ENCODE measurements at regions not wholly inside any gene's neighbourhood (a gene's known extent, or its start where the extent isn't known, plus 50 kb on each side); places are given as distances from the start of the nearest gene placed in this dataset.

DNA sequence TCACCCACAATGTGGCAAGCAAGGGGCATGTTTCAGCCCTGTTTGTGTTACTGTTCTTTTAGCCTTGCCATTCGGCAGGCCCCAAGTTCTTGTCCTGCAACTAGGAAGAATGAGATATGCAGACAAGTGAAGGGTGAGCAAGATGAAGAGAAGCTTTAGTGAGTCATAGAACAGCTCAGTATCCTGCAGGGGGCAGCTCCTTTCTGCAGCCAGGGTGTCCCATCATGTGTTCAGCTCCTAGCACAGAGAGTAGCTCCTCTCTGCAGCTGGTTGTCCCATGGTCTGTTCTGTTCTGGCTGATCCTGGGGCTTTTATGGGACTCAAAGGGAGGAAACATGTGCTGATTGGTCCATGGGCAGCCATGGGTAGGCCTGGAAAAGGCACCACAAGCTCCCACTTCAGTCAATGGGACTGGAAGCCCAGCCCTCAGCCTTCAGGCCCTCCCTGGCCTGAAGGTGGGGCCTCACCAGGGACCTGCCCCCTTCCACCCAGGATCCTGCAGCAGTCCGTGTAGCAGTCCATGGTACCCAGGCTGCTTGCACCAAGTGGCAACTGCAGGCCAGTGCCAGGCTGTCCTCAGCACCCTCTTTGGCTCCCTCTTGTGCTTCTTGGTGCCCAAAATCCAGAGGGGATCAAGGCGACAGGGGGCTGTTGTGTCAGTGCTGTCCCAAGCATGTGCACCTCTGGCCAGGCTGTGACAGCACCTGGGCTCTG is 326.4 kb downstream of the NR4A2 start:
- TF ChIP-seq EZH2phosphoT487 (IDR thresholded peaks at IDR 0.05; ENCODE audit: borderline replicate concordance, low read length) = no peak
- TF ChIP-seq, protein P1, sequence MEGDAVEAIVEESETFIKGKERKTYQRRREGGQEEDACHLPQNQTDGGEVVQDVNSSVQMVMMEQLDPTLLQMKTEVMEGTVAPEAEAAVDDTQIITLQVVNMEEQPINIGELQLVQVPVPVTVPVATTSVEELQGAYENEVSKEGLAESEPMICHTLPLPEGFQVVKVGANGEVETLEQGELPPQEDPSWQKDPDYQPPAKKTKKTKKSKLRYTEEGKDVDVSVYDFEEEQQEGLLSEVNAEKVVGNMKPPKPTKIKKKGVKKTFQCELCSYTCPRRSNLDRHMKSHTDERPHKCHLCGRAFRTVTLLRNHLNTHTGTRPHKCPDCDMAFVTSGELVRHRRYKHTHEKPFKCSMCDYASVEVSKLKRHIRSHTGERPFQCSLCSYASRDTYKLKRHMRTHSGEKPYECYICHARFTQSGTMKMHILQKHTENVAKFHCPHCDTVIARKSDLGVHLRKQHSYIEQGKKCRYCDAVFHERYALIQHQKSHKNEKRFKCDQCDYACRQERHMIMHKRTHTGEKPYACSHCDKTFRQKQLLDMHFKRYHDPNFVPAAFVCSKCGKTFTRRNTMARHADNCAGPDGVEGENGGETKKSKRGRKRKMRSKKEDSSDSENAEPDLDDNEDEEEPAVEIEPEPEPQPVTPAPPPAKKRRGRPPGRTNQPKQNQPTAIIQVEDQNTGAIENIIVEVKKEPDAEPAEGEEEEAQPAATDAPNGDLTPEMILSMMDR (IDR thresholded peaks at IDR 0.05; ENCODE audit: low read depth, low read length, poor library complexity, severe bottlenecking) = no peak
- no peaks in the 10 kb centered on the region for H3F3A ChIP-seq (ENCODE audit: control insufficient read depth, insufficient read depth)
- no peaks in the 10 kb centered on the region for H3K9me2 ChIP-seq (replicated peaks; ENCODE audit: control insufficient read depth, low read length)
- no peaks in the 10 kb centered on the region for H3K36me3 ChIP-seq (ENCODE audit: control insufficient read depth, low read length)
- H3K4me3 ChIP-seq (ENCODE audit: low read length) = no peak overlapping the region
- H4K20me1 ChIP-seq (ENCODE audit: control insufficient read depth, insufficient read depth, low read depth, low read length) = no peaks in the 10 kb centered on the region
- H3K27me3 ChIP-seq (ENCODE audit: control insufficient read depth, low read length) = no peaks in the 10 kb centered on the region
- H3K9me3 ChIP-seq (ENCODE audit: control insufficient read depth, insufficient read depth, low read length) = no peaks in the 10 kb centered on the region
- H3K27ac ChIP-seq (ENCODE audit: low read depth, low read length) = no peak overlapping the region
- H3K4me1 ChIP-seq (ENCODE audit: control insufficient read depth, low read length) = no peaks in the 10 kb centered on the region
- no peaks in the 10 kb centered on the region for H3K79me2 ChIP-seq (ENCODE audit: control insufficient read depth, low read length)
- H3K4me2 ChIP-seq (ENCODE audit: low read length) = no peak overlapping the region

DNA sequence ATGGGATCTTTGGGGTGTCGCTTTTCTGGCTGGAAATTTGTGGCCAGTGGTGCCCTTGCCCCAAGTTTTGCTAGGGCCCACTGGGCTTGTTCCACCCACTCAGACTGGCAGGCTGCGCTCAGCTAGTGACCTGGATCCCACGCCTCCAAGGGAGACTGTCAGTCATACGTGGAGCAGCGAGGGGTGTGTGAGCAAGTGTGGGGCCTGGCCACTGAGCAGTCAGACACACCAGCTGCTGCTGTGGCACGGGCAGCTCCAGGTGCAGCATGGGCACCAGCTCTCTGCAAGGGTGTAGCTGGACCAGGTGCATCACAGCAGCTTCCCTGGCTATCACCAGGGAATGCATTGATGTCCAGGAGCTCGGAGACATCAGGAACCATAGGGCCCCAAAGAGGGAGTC is 327.0 kb downstream of the NR4A2 start:
- Histone ChIP-seq H3K4me2 (ENCODE audit: low read length) (no peak overlapping the region), H3K9me3 (ENCODE audit: control insufficient read depth, insufficient read depth, low read length) (no peaks in the 10 kb centered on the region), H3K36me3 (ENCODE audit: control insufficient read depth, low read length) (no peaks in the 10 kb centered on the region), H3K4me1 (ENCODE audit: control insufficient read depth, low read length) (no peaks in the 10 kb centered on the region), H3K4me3 (ENCODE audit: low read length) (no peak overlapping the region), H3K27me3 (ENCODE audit: control insufficient read depth, low read length) (no peaks in the 10 kb centered on the region), H4K20me1 (ENCODE audit: control insufficient read depth, insufficient read depth, low read depth, low read length) (no peaks in the 10 kb centered on the region), H3K9me2 (replicated peaks; ENCODE audit: control insufficient read depth, low read length) (no peaks in the 10 kb centered on the region), H3F3A (ENCODE audit: control insufficient read depth, insufficient read depth) (no peaks in the 10 kb centered on the region), H3K27ac (ENCODE audit: low read depth, low read length) (no peak overlapping the region), H3K79me2 (ENCODE audit: control insufficient read depth, low read length) (no peaks in the 10 kb centered on the region)
- TF ChIP-seq EZH2phosphoT487 (IDR thresholded peaks at IDR 0.05; ENCODE audit: borderline replicate concordance, low read length) = no peak
- TF ChIP-seq, protein P1 (IDR thresholded peaks at IDR 0.05; ENCODE audit: low read depth, low read length, poor library complexity, severe bottlenecking) = no peak

DNA sequence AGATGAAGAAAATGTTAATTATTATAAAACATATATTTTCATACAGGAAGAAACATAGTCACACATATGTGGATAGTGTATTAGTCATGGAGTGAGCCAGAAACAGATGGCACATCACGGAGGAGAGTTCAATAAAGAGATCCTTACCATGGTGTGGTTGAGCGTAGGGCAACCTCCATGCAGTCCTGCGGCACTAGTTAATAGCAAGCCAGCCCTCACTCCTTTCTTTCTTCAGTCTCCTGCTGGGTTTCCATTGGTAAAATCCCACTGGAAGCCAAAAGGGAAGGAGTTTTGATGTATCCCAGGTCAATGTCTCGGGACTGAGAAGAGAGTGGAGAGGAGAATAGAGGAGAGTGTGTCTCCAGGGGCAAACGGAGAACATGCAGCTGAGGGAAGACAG is 328.1 kb downstream of the NR4A2 start:
- no peaks in the 10 kb centered on the region for H3K79me2 ChIP-seq (ENCODE audit: control insufficient read depth, low read length)
- H3K4me1 ChIP-seq (ENCODE audit: control insufficient read depth, low read length) = no peaks in the 10 kb centered on the region
- no peaks in the 10 kb centered on the region for H3F3A ChIP-seq (ENCODE audit: control insufficient read depth, insufficient read depth)
- no peak overlapping the region for H3K4me3 ChIP-seq (ENCODE audit: low read length)
- H3K9me2 ChIP-seq (replicated peaks; ENCODE audit: control insufficient read depth, low read length) = no peaks in the 10 kb centered on the region
- H3K9me3 ChIP-seq (ENCODE audit: control insufficient read depth, insufficient read depth, low read length) = no peaks in the 10 kb centered on the region
- H3K27me3 ChIP-seq (ENCODE audit: control insufficient read depth, low read length) = no peaks in the 10 kb centered on the region
- no peaks in the 10 kb centered on the region for H3K36me3 ChIP-seq (ENCODE audit: control insufficient read depth, low read length)
- H3K27ac ChIP-seq (ENCODE audit: low read depth, low read length) = no peak overlapping the region
- H4K20me1 ChIP-seq (ENCODE audit: control insufficient read depth, insufficient read depth, low read depth, low read length) = no peaks in the 10 kb centered on the region
- no peak overlapping the region for H3K4me2 ChIP-seq (ENCODE audit: low read length)
- no peak for TF ChIP-seq EZH2phosphoT487 (IDR thresholded peaks at IDR 0.05; ENCODE audit: borderline replicate concordance, low read length)
- TF ChIP-seq, protein P1 (IDR thresholded peaks at IDR 0.05; ENCODE audit: low read depth, low read length, poor library complexity, severe bottlenecking) = no peak

Data from DOHH2 (cell line).